H1 (cell line): ENCODE measurements at regions not wholly inside any gene's neighbourhood (a gene's known extent, or its start where the extent isn't known, plus 50 kb on each side); places are given as distances from the start of the nearest gene placed in this dataset.

Experiments used
- ASH2L ChIP-seq: fragments of 200-600, 300-600 bp; sonication (generic); IDR thresholded peaks from one replicate; pipeline ENCODE4 v1.7.1; 2017; ENCODE audit warnings: low read length
- EGR1 ChIP-seq: IDR thresholded peaks from 2 replicates; pipeline ENCODE4 v1.6.1; 2011; ENCODE audit warnings: low read depth, low read length, borderline replicate concordance
- GTF2F1 ChIP-seq: IDR thresholded peaks from 2 replicates; pipeline ENCODE4 v1.6.1; 2012; ENCODE audit warnings: low read depth, low read length, improper control_type of control experiment, borderline replicate concordance
- HDAC2 ChIP-seq, 2 experiments: fragments of 300-600 bp in 1 of 2; sonication (generic) in 1 of 2; IDR thresholded peaks; 2 replicates each; pipeline ENCODE4 v1.6.1; 2011 to 2012; ENCODE audit warnings: low read depth in 2 of 2, low read length in 2 of 2, mild to moderate bottlenecking in 2 of 2, moderate library complexity in 2 of 2, borderline replicate concordance in 1 of 2, inconsistent platforms in 1 of 2
- KDM1A ChIP-seq: fragments of 200-600, 300-600 bp; sonication (generic); IDR thresholded peaks from 2 replicates; pipeline ENCODE4 v1.7.1; 2016; ENCODE audit warnings: mild to moderate bottlenecking, low read length, borderline replicate concordance
- SIRT6 ChIP-seq: IDR thresholded peaks from one replicate; pipeline ENCODE4 v1.7.1; 2012; ENCODE audit warnings: low read length, inconsistent platforms
- TF ChIP-seq, protein P1 (sequence below), 3 experiments: IDR thresholded peaks; 1 replicate in 2 of 3; 2 replicates in 1 of 3; pipeline versions ENCODE4 v1.5.1 to v1.6.1; 2011; ENCODE audit warnings: low read length in 3 of 3, mild to moderate bottlenecking in 3 of 3, inconsistent platforms in 2 of 3, low read depth in 1 of 3, moderate library complexity in 1 of 3; ENCODE audit not compliant: insufficient read depth in 1 of 3; ENCODE audit errors: control extremely low read depth in 1 of 3

GRCh38 chr9:108156270-108156998 is 666.9 kb upstream of the KLF4 start (continued):
- no peak for TF ChIP-seq EGR1
- no peak for TF ChIP-seq KDM1A
- TF ChIP-seq, protein P1, sequence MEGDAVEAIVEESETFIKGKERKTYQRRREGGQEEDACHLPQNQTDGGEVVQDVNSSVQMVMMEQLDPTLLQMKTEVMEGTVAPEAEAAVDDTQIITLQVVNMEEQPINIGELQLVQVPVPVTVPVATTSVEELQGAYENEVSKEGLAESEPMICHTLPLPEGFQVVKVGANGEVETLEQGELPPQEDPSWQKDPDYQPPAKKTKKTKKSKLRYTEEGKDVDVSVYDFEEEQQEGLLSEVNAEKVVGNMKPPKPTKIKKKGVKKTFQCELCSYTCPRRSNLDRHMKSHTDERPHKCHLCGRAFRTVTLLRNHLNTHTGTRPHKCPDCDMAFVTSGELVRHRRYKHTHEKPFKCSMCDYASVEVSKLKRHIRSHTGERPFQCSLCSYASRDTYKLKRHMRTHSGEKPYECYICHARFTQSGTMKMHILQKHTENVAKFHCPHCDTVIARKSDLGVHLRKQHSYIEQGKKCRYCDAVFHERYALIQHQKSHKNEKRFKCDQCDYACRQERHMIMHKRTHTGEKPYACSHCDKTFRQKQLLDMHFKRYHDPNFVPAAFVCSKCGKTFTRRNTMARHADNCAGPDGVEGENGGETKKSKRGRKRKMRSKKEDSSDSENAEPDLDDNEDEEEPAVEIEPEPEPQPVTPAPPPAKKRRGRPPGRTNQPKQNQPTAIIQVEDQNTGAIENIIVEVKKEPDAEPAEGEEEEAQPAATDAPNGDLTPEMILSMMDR (IDR thresholded peaks at IDR 0.05; ENCODE audit: control extremely low read depth in 1 of 3, insufficient read depth in 1 of 3, low read depth in 1 of 3, low read length in 3 of 3) = no peak
- TF ChIP-seq GTF2F1 = no peak
- no peak for TF ChIP-seq HDAC2 (IDR thresholded peaks at IDR 0.05; ENCODE audit: borderline replicate concordance in 1 of 2, low read depth in 2 of 2, low read length in 2 of 2)
- TF ChIP-seq SIRT6 = no peak
- TF ChIP-seq ASH2L = no peak
